Breast epithelium (tissue), 3 donors: ENCODE measurements at regions not wholly inside any gene's neighbourhood (a gene's known extent, or its start where the extent isn't known, plus 50 kb on each side); places are given as distances from the start of the nearest gene placed in this dataset.

ENCODE experiments used
- CTCF ChIP-seq, 3 donors: fragments of 450-650 bp; IDR thresholded peaks; one replicate each; pipeline ENCODE4 v1.5.1; 2016 to 2017; ENCODE audit warnings: antibody characterized with exemption in 3 of 3, mild to moderate bottlenecking in 3 of 3, moderate library complexity in 3 of 3
- POLR2A ChIP-seq: fragments of 450-650 bp; IDR thresholded peaks from one replicate; pipeline ENCODE4 v1.6.1; 2016; ENCODE audit warnings: antibody characterized with exemption, mild to moderate bottlenecking, moderate library complexity
- POLR2AphosphoS5 ChIP-seq, 3 donors: sonication (generic); formaldehyde crosslinking; IDR thresholded peaks; one replicate each; pipeline ENCODE4 v1.6.1; 2017; ENCODE audit warnings: antibody characterized with exemption in 3 of 3

GRCh38 chr4:177041356-177041755, 248.6 kb upstream of the VEGFC start:
- TF ChIP-seq CTCF (IDR thresholded peaks at IDR 0.05), result no peak
- no peak for TF ChIP-seq POLR2A
- no peak for TF ChIP-seq POLR2AphosphoS5 (IDR thresholded peaks at IDR 0.05)
